SH-SY5Y (cell line): ENCODE measurements at regions not wholly inside any gene's neighbourhood (a gene's known extent, or its start where the extent isn't known, plus 50 kb on each side); places are given as distances from the start of the nearest gene placed in this dataset.

Experiments
- GATA2 ChIP-seq: IDR thresholded peaks from 2 replicates; pipeline ENCODE4 v1.6.1; 2011; ENCODE audit warnings: mild to moderate bottlenecking, low read depth, low read length
- GATA3 ChIP-seq: IDR thresholded peaks from 2 replicates; pipeline ENCODE4 v1.6.1; 2011; ENCODE audit warnings: low read depth, mild to moderate bottlenecking, low read length, moderate library complexity

GRCh38 chr1:59219916-59220315 lies 77.0 kb upstream of the FGGY start:
- TF ChIP-seq GATA3: no peak
- no peak for TF ChIP-seq GATA2
